ENCODE measurements at regions not wholly inside any gene's neighbourhood (a gene's known extent, or its start where the extent isn't known, plus 50 kb on each side); places are given as distances from the start of the nearest gene placed in this dataset.

DNA sequence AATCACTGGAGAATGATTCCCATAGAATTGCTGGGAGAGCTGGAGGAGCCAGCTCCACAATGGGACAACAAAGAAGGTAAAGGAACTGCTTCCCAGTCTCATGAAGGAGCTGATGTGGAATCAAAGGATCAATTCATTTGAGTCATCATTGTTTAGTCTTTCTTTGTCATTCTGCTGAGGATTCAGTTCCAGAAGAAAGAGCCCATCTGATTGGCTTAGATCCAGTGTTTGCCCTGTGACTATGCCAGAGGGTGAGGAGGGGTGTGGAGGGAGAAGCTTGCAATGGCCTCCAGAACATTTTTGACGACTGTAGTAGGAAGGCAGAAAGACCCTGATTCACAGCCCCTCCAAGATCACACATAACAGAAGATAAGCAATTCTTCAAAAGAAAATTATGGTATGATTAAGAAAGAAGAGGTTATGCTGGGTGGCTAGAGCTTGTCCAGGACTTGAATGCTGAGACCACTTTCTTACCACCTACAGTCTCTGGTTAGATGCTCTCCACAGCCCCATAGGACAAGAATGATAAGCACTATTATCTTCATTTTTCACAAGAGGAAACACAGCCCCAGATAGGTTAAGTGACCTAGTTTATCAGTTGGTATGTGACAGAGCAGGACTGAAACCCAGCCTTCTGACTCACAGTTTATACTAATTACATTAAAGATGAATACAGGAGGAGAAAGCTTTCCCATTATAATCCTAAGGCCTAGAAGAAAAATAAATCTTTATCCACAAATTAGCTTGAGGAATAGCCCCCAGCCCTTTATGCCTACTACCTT is 363.1 kb downstream of the PRELID2 start:
- no peak for TF ChIP-seq POLR2A (IDR thresholded peaks at IDR 0.05; ENCODE audit: extremely low read depth, insufficient read length)
- TF ChIP-seq, protein P1, sequence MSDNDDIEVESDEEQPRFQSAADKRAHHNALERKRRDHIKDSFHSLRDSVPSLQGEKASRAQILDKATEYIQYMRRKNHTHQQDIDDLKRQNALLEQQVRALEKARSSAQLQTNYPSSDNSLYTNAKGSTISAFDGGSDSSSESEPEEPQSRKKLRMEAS (IDR thresholded peaks at IDR 0.05; ENCODE audit: low read depth, low read length), result no peak
- no peak for TF ChIP-seq MYC (IDR thresholded peaks at IDR 0.05; ENCODE audit: low read depth, low read length)
- TF ChIP-seq, protein P2, sequence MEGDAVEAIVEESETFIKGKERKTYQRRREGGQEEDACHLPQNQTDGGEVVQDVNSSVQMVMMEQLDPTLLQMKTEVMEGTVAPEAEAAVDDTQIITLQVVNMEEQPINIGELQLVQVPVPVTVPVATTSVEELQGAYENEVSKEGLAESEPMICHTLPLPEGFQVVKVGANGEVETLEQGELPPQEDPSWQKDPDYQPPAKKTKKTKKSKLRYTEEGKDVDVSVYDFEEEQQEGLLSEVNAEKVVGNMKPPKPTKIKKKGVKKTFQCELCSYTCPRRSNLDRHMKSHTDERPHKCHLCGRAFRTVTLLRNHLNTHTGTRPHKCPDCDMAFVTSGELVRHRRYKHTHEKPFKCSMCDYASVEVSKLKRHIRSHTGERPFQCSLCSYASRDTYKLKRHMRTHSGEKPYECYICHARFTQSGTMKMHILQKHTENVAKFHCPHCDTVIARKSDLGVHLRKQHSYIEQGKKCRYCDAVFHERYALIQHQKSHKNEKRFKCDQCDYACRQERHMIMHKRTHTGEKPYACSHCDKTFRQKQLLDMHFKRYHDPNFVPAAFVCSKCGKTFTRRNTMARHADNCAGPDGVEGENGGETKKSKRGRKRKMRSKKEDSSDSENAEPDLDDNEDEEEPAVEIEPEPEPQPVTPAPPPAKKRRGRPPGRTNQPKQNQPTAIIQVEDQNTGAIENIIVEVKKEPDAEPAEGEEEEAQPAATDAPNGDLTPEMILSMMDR (IDR thresholded peaks at IDR 0.05; ENCODE audit: low read depth, low read length), result no peak
- no peak overlapping the region for H3K4me3 ChIP-seq (ENCODE audit: low read depth, low read length)
- no peak for DNase-seq (ENCODE audit: low read depth)

DNA sequence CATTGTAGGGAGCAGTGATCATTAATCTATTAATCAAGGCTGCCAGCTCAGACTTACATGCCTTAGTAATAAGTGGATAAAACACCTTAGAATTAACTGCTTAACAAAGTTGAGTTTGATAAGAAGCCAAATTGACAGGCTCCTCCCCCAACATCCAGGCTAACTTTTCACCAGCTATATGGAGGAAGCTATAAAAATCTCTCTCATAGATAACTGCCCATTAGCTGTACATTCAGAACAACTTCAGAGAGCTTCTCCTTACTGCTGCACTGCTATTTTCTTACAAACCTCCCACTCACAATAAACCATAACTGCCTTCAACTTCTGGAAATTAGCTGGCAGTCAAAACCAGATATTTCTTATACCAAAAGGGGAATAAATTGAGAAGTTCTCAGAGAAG is 364.1 kb downstream of the PRELID2 start:
- no peak for DNase-seq (ENCODE audit: low read depth)
- no peak for TF ChIP-seq MYC (IDR thresholded peaks at IDR 0.05; ENCODE audit: low read depth, low read length)
- TF ChIP-seq, protein P1 (IDR thresholded peaks at IDR 0.05; ENCODE audit: low read depth, low read length), result no peak
- no peak overlapping the region for H3K4me3 ChIP-seq (ENCODE audit: low read depth, low read length)

DNA sequence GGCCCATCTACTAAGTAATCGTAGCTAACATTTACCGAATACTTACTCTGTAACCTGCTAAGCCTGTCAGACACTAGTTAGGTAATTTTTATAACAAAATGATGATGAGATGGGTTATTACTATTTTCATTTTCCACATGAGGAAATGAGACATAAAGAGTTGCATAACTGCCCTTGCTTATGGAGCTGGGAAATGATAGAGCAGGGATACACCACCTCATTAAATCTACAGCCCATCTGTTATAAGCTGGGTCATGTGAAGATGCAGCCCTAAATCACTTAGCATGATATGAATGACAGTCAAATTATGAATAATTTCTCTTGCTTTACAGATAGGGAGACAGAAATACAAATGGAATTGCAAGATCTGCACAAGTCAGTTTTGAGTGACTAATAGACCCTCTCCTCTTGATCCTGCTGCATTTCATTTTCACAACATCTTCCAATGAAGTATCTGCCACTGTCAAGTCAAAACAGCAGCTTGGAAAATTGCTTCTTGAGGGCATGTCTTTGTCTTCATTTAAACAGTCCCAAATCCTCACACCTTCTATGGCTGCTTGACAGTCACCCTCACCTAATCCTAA is 364.7 kb downstream of the PRELID2 start:
- TF ChIP-seq, protein P1 (IDR thresholded peaks at IDR 0.05; ENCODE audit: low read depth, low read length), result no peak
- TF ChIP-seq POLR2A (IDR thresholded peaks at IDR 0.05; ENCODE audit: extremely low read depth, insufficient read length), result no peak
- TF ChIP-seq, protein P2 (IDR thresholded peaks at IDR 0.05; ENCODE audit: low read depth, low read length), result no peak
- TF ChIP-seq MYC (IDR thresholded peaks at IDR 0.05; ENCODE audit: low read depth, low read length), result no peak
- H3K4me3 ChIP-seq (ENCODE audit: low read depth, low read length), result no peak overlapping the region
- no peak for DNase-seq (ENCODE audit: low read depth)

DNA sequence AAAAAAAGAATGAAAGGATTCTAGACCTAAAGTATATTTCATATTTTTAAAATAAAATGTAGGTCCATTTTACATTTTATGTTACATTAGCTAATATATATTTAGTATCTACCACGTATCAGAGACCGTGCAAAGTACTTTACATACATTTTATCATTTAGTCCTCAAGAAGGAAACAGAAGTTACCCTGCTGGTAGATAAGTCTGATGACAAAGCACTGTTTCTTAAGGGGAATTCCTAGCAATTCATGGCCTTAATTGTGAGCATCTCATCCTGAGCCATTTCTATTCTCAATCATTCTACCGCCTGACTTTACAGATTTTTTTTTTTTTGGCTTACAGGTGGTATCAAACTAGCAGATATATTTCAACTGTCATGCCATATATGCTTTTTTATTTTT is 367.7 kb downstream of the PRELID2 start:
- TF ChIP-seq MYC (IDR thresholded peaks at IDR 0.05; ENCODE audit: low read depth, low read length) (no peak), POLR2A (IDR thresholded peaks at IDR 0.05; ENCODE audit: extremely low read depth, insufficient read length) (no peak)
- TF ChIP-seq, protein P1 (IDR thresholded peaks at IDR 0.05; ENCODE audit: low read depth, low read length), result no peak
- TF ChIP-seq, protein P2 (IDR thresholded peaks at IDR 0.05; ENCODE audit: low read depth, low read length), result no peak
- no peak for DNase-seq (ENCODE audit: low read depth)
- no peak overlapping the region for H3K4me3 ChIP-seq (ENCODE audit: low read depth, low read length)

DNA sequence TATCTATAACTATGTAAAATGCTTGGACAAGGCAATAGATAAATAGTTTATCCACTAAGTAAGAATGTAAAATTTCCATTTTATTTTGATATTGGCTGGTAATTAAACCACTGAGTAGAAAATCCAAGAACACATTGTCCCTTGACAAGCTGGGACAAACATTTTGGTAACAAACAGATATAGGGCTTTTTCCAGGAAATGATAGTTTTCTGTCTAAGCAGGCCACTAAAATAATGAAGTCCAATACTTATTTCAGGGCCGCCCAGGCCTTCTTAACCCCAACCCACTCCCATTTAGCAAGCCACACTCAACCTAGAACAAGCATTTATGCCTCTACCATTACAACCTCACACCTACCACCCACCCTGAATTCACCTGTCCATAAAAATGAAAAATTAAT is 368.6 kb downstream of the PRELID2 start:
- no peak overlapping the region for H3K4me3 ChIP-seq (ENCODE audit: low read depth, low read length)
- DNase-seq (ENCODE audit: low read depth), result no peak
- TF ChIP-seq MYC (IDR thresholded peaks at IDR 0.05; ENCODE audit: low read depth, low read length) (no peak), POLR2A (IDR thresholded peaks at IDR 0.05; ENCODE audit: extremely low read depth, insufficient read length) (no peak)
- TF ChIP-seq, protein P1 (IDR thresholded peaks at IDR 0.05; ENCODE audit: low read depth, low read length), result no peak
- TF ChIP-seq, protein P2 (IDR thresholded peaks at IDR 0.05; ENCODE audit: low read depth, low read length), result no peak

Data from NB4 (cell line).